Smooth muscle cell (in vitro differentiated cells): ENCODE measurements at regions not wholly inside any gene's neighbourhood (a gene's known extent, or its start where the extent isn't known, plus 50 kb on each side); places are given as distances from the start of the nearest gene placed in this dataset.
A peak's percentile ranks its signal among the peaks of the same experiment; 100 is the strongest.

ENCODE experiments used
- DNase-seq: peaks from one replicate; lab custom pipeline; 2025; ENCODE audit not compliant: unreplicated experiment; lab: John Stamatoyannopoulos, UW
- H2AFZ ChIP-seq: fragments of 200-600 bp; sonication (generic); 2 replicates; pipeline ENCODE4 v1.6.0; 2016; ENCODE audit warnings: antibody characterized with exemption, low read depth, mild to moderate bottlenecking
- H3F3A ChIP-seq: fragments of 200-600 bp; sonication (generic); 2 replicates; pipeline ENCODE4 v1.6.0; 2017; ENCODE audit warnings: antibody characterized with exemption, low read depth
- H3K27ac ChIP-seq: fragments of 200-600 bp; sonication (generic); 2 replicates; pipeline ENCODE4 v1.5.1; 2016; ENCODE audit warnings: low read depth, mild to moderate bottlenecking
- H3K27me3 ChIP-seq: fragments of 200-600 bp; sonication (generic); 2 replicates; pipeline ENCODE4 v1.6.1; 2016; ENCODE audit warnings: low read depth, mild to moderate bottlenecking
- H3K36me3 ChIP-seq: fragments of 200-600 bp; sonication (generic); 2 replicates; pipeline ENCODE4 v1.5.1; 2016; ENCODE audit warnings: low read depth
- H3K4me1 ChIP-seq: fragments of 200-600 bp; sonication (generic); 2 replicates; pipeline ENCODE4 v1.5.1; 2016; ENCODE audit warnings: low read depth
- H3K4me2 ChIP-seq: fragments of 200-600 bp; sonication (generic); 2 replicates; pipeline ENCODE4 v1.6.0; 2016; ENCODE audit warnings: mild to moderate bottlenecking
- H3K4me3 ChIP-seq: fragments of 200-600 bp; sonication (generic); 2 replicates; pipeline ENCODE4 v1.5.1; 2016; ENCODE audit warnings: mild to moderate bottlenecking
- H3K79me2 ChIP-seq: fragments of 200-600 bp; sonication (generic); 2 replicates; pipeline ENCODE4 v1.6.0; 2016; ENCODE audit warnings: low read depth, mild to moderate bottlenecking
- H3K9ac ChIP-seq: fragments of 200-600 bp; sonication (generic); 2 replicates; pipeline ENCODE4 v1.6.0; 2016; ENCODE audit warnings: low read depth
- H3K9me3 ChIP-seq: fragments of 200-600 bp; sonication (generic); replicated peaks from 2 replicates; pipeline ENCODE4 v1.5.1; 2016; ENCODE audit warnings: low read depth
- H4K20me1 ChIP-seq: fragments of 200-600 bp; sonication (generic); 2 replicates; pipeline ENCODE4 v1.6.0; 2016; ENCODE audit warnings: low read depth
- CTCF ChIP-seq: fragments of 200-600 bp; sonication (generic); IDR thresholded peaks from 2 replicates; pipeline ENCODE4 v1.5.1; 2017; ENCODE audit warnings: borderline replicate concordance, mild to moderate bottlenecking, antibody characterized with exemption; ENCODE audit not compliant: insufficient read depth, poor library complexity, severe bottlenecking
- WGBS: methylation state at CpG from one replicate; pipeline ENCODE4 v1.1.7; 2016; ENCODE audit warnings: low lambda C conversion rate; 5-methylcytosine and 5-hydroxymethylcytosine counted together

GRCh38 chr11:121889186-121889585 lies 226.8 kb downstream of the BLID start:
- Histone ChIP-seq H3K4me2 (peak overlapping the region; percentile 68), H3K27ac (peak overlapping the region; percentile 48), H3K4me1 (peaks cover 17% of the 10 kb centered on the region), H3K9ac (no peak overlapping the region), H3K9me3 (no peaks in the 10 kb centered on the region), H3K36me3 (no peaks in the 10 kb centered on the region), H4K20me1 (no peaks in the 10 kb centered on the region), H3K27me3 (no peaks in the 10 kb centered on the region), H3K4me3 (no peak overlapping the region), H3K79me2 (no peaks in the 10 kb centered on the region), H2AFZ (no peak overlapping the region), H3F3A (no peaks in the 10 kb centered on the region)
- DNase-seq, result no peak
- 71% methylated on average over 6 of the region's 6 CpGs for WGBS
- TF ChIP-seq CTCF, result no peak

- Histone ChIP-seq H3K27ac (no peak overlapping the region), H3K79me2 (no peaks in the 10 kb centered on the region), H2AFZ (no peak overlapping the region), H3F3A (no peaks in the 10 kb centered on the region), H4K20me1 (no peaks in the 10 kb centered on the region), H3K36me3 (no peaks in the 10 kb centered on the region), H3K4me3 (no peak overlapping the region), H3K27me3 (no peaks in the 10 kb centered on the region), H3K9me3 (no peaks in the 10 kb centered on the region), H3K4me2 (no peak overlapping the region), H3K4me1 (peaks cover 17% of the 10 kb centered on the region), H3K9ac (no peak overlapping the region)
- 91% methylated on average over 4 of the region's 4 CpGs for WGBS
- DNase-seq, result no peak
- TF ChIP-seq CTCF, result no peak
Measured at GRCh38 chr11:121887976-121888557, 227.9 kb downstream of the BLID start.

- Histone ChIP-seq H3K27me3 (no peaks in the 10 kb centered on the region), H3K79me2 (no peaks in the 10 kb centered on the region), H3K4me2 (no peak overlapping the region), H3K4me3 (no peak overlapping the region), H3K9ac (no peak overlapping the region), H2AFZ (no peak overlapping the region), H4K20me1 (no peaks in the 10 kb centered on the region), H3K36me3 (no peaks in the 10 kb centered on the region), H3F3A (no peaks in the 10 kb centered on the region), H3K4me1 (peaks cover 17% of the 10 kb centered on the region), H3K9me3 (no peaks in the 10 kb centered on the region), H3K27ac (no peak overlapping the region)
- no peak for DNase-seq
- TF ChIP-seq CTCF, result no peak
- 95% methylated on average over 3 of the region's 3 CpGs for WGBS
Measured at GRCh38 chr11:121887569-121887968, 228.4 kb downstream of the BLID start.

- Histone ChIP-seq H3K27me3 (no peaks in the 10 kb centered on the region), H3K27ac (no peak overlapping the region), H4K20me1 (no peaks in the 10 kb centered on the region), H3K4me3 (no peak overlapping the region), H2AFZ (no peak overlapping the region), H3K9me3 (no peaks in the 10 kb centered on the region), H3F3A (no peaks in the 10 kb centered on the region), H3K79me2 (no peaks in the 10 kb centered on the region), H3K4me1 (peaks cover 14% of the 10 kb centered on the region), H3K9ac (no peak overlapping the region), H3K4me2 (no peak overlapping the region), H3K36me3 (no peaks in the 10 kb centered on the region)
- DNase-seq, result no peak
- TF ChIP-seq CTCF, result no peak
- 87% methylated on average over 2 of the region's 2 CpGs for WGBS
Measured at GRCh38 chr11:121886996-121887395, 229.0 kb downstream of the BLID start.
